IMR-90 (cell line): ENCODE measurements at regions not wholly inside any gene's neighbourhood (a gene's known extent, or its start where the extent isn't known, plus 50 kb on each side); places are given as distances from the start of the nearest gene placed in this dataset.

ENCODE experiments used
- ATAC-seq: fragments of 200-7000 bp; cut with Tn5 transposase; 2 replicates; pipeline ENCODE4 v1.9.1; 2020; ENCODE audit warnings: low read depth, mild to moderate bottlenecking, moderate library complexity
- BruUV-seq: library from RNA; stranded (reverse); fragments of 400-500 nt; replicated peaks from 2 replicates; lab custom pipeline; 2021; lab: Mats Ljungman, UMichigan
- CTCF ChIA-PET: fragments of 300-600 bp; formaldehyde crosslinking; extraction: SDS; loops from one replicate; lab custom pipeline; 2021; ENCODE audit warnings: antibody characterized with exemption; lab: Yijun Ruan, JAX
- POLR2A ChIA-PET: fragments of 300-600 bp; sonication (Branson Sonifier 250); formaldehyde crosslinking; loops from one replicate; lab custom pipeline; 2022; ENCODE audit warnings: antibody characterized with exemption; ENCODE audit not compliant: unreplicated experiment; lab: Charles Lee
- DNase-seq: peaks from one replicate; pipeline ENCODE4 v3.0.0; 2013
- H2AFZ ChIP-seq: replicated peaks from 2 replicates; pipeline ENCODE3; 2013; ENCODE audit warnings: low read length, mild to moderate bottlenecking; ENCODE audit not compliant: poor library complexity
- H2AK5ac ChIP-seq: 2 replicates; pipeline ENCODE4 v1.6.1; 2013; ENCODE audit warnings: low read depth, low read length, inconsistent platforms
- H2AK9ac ChIP-seq: replicated peaks from 2 replicates; pipeline ENCODE3; 2013; ENCODE audit warnings: mild to moderate bottlenecking, low read depth, low read length, moderate library complexity; ENCODE audit not compliant: poor library complexity
- H2BK120ac ChIP-seq: 2 replicates; pipeline ENCODE4 v1.6.1; 2013; ENCODE audit warnings: low read depth, low read length, inconsistent platforms
- H2BK15ac ChIP-seq: 3 replicates; pipeline ENCODE4 v1.6.1; 2013; ENCODE audit warnings: low read depth, low read length, inconsistent platforms
- H2BK20ac ChIP-seq: 2 replicates; pipeline ENCODE4 v1.6.1; 2013; ENCODE audit warnings: low read depth, mild to moderate bottlenecking, inconsistent platforms, low read length, moderate library complexity
- H2BK5ac ChIP-seq: 2 replicates; pipeline ENCODE4 v1.6.1; 2013; ENCODE audit warnings: mild to moderate bottlenecking, low read depth, low read length, inconsistent platforms; ENCODE audit not compliant: poor library complexity, severe bottlenecking
- H3K14ac ChIP-seq: replicated peaks from 2 replicates; pipeline ENCODE4 v1.6.1; 2013; ENCODE audit warnings: low read depth, low read length, inconsistent platforms
- H3K18ac ChIP-seq: 2 replicates; pipeline ENCODE4 v1.6.1; 2013; ENCODE audit warnings: low read depth, low read length, control low read depth
- H3K23ac ChIP-seq: 2 replicates; pipeline ENCODE4 v1.6.1; 2013; ENCODE audit warnings: low read depth, low read length, inconsistent platforms
- H3K27ac ChIP-seq: 2 replicates; pipeline ENCODE4 v1.5.1; 2013; ENCODE audit warnings: mild to moderate bottlenecking, control low read depth, low read length; ENCODE audit not compliant: insufficient read depth
- H3K27me3 ChIP-seq: 2 replicates; pipeline ENCODE4 v1.6.1; 2013; ENCODE audit warnings: low read length; ENCODE audit not compliant: control insufficient read depth, insufficient read depth
- H3K36me3 ChIP-seq: 2 replicates; pipeline ENCODE4 v1.6.1; 2013; ENCODE audit warnings: low read length, mixed read lengths; ENCODE audit not compliant: control insufficient read depth, insufficient read depth
- H3K4ac ChIP-seq: 2 replicates; pipeline ENCODE4 v1.6.1; 2013; ENCODE audit warnings: low read depth, low read length, inconsistent platforms
- H3K4me1 ChIP-seq: 2 replicates; pipeline ENCODE4 v1.6.1; 2013; ENCODE audit warnings: low read length, mixed read lengths; ENCODE audit not compliant: control insufficient read depth, insufficient read depth
- H3K4me2 ChIP-seq: 2 replicates; pipeline ENCODE4 v1.6.1; 2013; ENCODE audit warnings: low read depth, mild to moderate bottlenecking, control low read depth, low read length, moderate library complexity
- H3K4me3 ChIP-seq: 2 replicates; pipeline ENCODE4 v1.5.1; 2013; ENCODE audit warnings: low read depth, mild to moderate bottlenecking, control low read depth, low read length, moderate library complexity; ENCODE audit not compliant: insufficient read depth
- H3K56ac ChIP-seq: 2 replicates; pipeline ENCODE4 v1.6.1; 2013; ENCODE audit warnings: low read length, inconsistent platforms; ENCODE audit not compliant: insufficient read depth; ENCODE audit errors: extremely low read depth
- H3K79me1 ChIP-seq, 2 experiments: 2 replicates each; pipeline ENCODE4 v1.6.1; 2013; ENCODE audit warnings: low read length in 2 of 2, inconsistent platforms in 1 of 2, low read depth in 1 of 2
- H3K9ac ChIP-seq: 2 replicates; pipeline ENCODE4 v1.6.1; 2013; ENCODE audit warnings: low read depth, low read length, control low read depth
- H3K9me1 ChIP-seq: 2 replicates; pipeline ENCODE4 v1.6.1; 2013; ENCODE audit warnings: low read length, inconsistent platforms; ENCODE audit not compliant: insufficient read depth
- H3K9me3 ChIP-seq: 2 replicates; pipeline ENCODE4 v1.6.1; 2013; ENCODE audit warnings: low read length; ENCODE audit not compliant: control insufficient read depth, insufficient read depth
- H4K20me1 ChIP-seq: 2 replicates; pipeline ENCODE4 v1.6.1; 2013; ENCODE audit warnings: low read length, inconsistent platforms; ENCODE audit not compliant: insufficient read depth
- H4K5ac ChIP-seq: 2 replicates; pipeline ENCODE4 v1.6.1; 2013; ENCODE audit warnings: mild to moderate bottlenecking, low read depth, low read length, control low read depth
- H4K8ac ChIP-seq, 2 experiments: 2 replicates each; pipeline ENCODE4 v1.6.1; 2013; ENCODE audit warnings: low read depth in 2 of 2, low read length in 2 of 2, control low read depth in 1 of 2, inconsistent platforms in 1 of 2
- H4K91ac ChIP-seq: 2 replicates; pipeline ENCODE4 v1.6.1; 2013; ENCODE audit warnings: low read depth, low read length, inconsistent platforms; ENCODE audit not compliant: insufficient read depth
- CEBPB ChIP-seq: IDR thresholded peaks from 2 replicates; pipeline ENCODE4 v1.6.1; 2012; ENCODE audit warnings: low read depth, low read length, improper control_type of control experiment
- CHD1 ChIP-seq: IDR thresholded peaks from 2 replicates; pipeline ENCODE4 v1.6.1; 2012; ENCODE audit warnings: low read depth, low read length, improper control_type of control experiment
- FOS ChIP-seq: fragments of 150-350 bp; IDR thresholded peaks from 2 replicates; pipeline ENCODE4 v1.6.1; 2016; ENCODE audit warnings: low read depth, low read length
- MAFK ChIP-seq: IDR thresholded peaks from 2 replicates; pipeline ENCODE4 v1.6.1; 2012; ENCODE audit warnings: low read depth, low read length, improper control_type of control experiment
- MAZ ChIP-seq: IDR thresholded peaks from 2 replicates; pipeline ENCODE4 v1.6.1; 2012; ENCODE audit warnings: low read depth, mild to moderate bottlenecking, low read length, improper control_type of control experiment, moderate library complexity, borderline replicate concordance
- MXI1 ChIP-seq: IDR thresholded peaks from 2 replicates; pipeline ENCODE4 v1.6.1; 2012; ENCODE audit warnings: low read depth, mild to moderate bottlenecking, low read length, moderate library complexity, borderline replicate concordance
- POLR2A ChIP-seq: IDR thresholded peaks from 2 replicates; pipeline ENCODE4 v1.6.1; 2012; ENCODE audit warnings: mild to moderate bottlenecking, low read depth, low read length
- RAD21 ChIP-seq: IDR thresholded peaks from 2 replicates; pipeline ENCODE4 v1.6.1; 2012; ENCODE audit warnings: low read length, improper control_type of control experiment
- RCOR1 ChIP-seq: IDR thresholded peaks from 2 replicates; pipeline ENCODE4 v1.6.1; 2012; ENCODE audit warnings: mild to moderate bottlenecking, low read length, improper control_type of control experiment; ENCODE audit not compliant: insufficient replicate concordance
- RFX5 ChIP-seq: IDR thresholded peaks from 2 replicates; pipeline ENCODE4 v1.8.0; 2012; ENCODE audit warnings: low read depth, mild to moderate bottlenecking, low read length, moderate library complexity
- SMC3 ChIP-seq: fragments of 150-350 bp; IDR thresholded peaks from 2 replicates; pipeline ENCODE4 v1.6.1; 2016; ENCODE audit warnings: low read depth, mild to moderate bottlenecking, antibody characterized with exemption, low read length, moderate library complexity
- WGBS, 2 experiments: methylation state at CpG; one replicate each; pipeline versions ENCODE4 v1.1.5 to v1.1.7; 2013; ENCODE audit warnings: missing lambda C conversion rate in 2 of 2; ENCODE audit not compliant: insufficient read length in 1 of 2; ENCODE audit errors: extremely low coverage in 2 of 2; 5-methylcytosine and 5-hydroxymethylcytosine counted together
- dilution Hi-C: fragments of 300-500 bp; cut with HindIII; formaldehyde crosslinking; loops from one replicate; pipeline ENCODE4 v1.14.3; 2018; ENCODE audit warnings: low sequenced_read_pairs; ENCODE audit not compliant: unreplicated experiment
- in situ Hi-C: fragments of 300-500 bp; cut with MboI; formaldehyde crosslinking; loops from 3 replicates; pipeline ENCODE4 v1.14.3; 2019; ENCODE audit warnings: low sequenced_read_pairs, inconsistent platforms, mixed read lengths
- intact Hi-C: fragments of 100-400 bp; cut with micrococcal nuclease; formaldehyde crosslinking; loops from 2 replicates; pipeline ENCODE4 v1.10.0; 2022
- TF ChIP-seq, protein P1 (sequence below): fragments of 150-350 bp; IDR thresholded peaks from 2 replicates; pipeline ENCODE4 v1.6.1; 2016; ENCODE audit warnings: low read depth, mild to moderate bottlenecking, low read length, moderate library complexity, borderline replicate concordance
- TF ChIP-seq, protein P2 (sequence below): fragments of 150-350 bp; IDR thresholded peaks from 2 replicates; pipeline ENCODE4 v1.6.1; 2017; ENCODE audit warnings: mild to moderate bottlenecking, antibody characterized with exemption, low read length, low read depth
- TF ChIP-seq, protein P3 (sequence below): conservative IDR thresholded peaks from 2 replicates; pipeline ENCODE4 v1.5.1; 2012; ENCODE audit warnings: mild to moderate bottlenecking, low read depth, low read length, improper control_type of control experiment

DNA sequence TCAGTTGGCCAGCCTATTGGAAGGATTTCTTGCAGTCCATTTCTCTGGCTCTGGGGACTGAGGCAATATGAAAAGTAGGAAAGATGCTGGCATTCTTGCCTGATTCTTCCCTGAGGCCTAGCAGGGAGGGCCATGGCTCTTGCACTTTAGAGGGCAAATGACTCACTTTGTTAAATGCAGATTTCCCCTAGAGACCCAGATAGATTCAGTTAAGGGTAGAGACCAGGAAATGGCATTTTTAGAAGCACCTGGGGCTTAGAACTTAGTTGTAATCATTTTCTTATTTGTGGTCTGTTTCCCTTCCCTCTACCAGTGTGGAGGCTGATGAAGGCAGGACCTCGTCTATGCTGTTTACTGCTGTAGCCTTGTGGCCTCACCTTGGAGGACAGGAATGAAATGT lies 112.8 kb upstream of the NR3C1 start:
- Histone ChIP-seq H3K36me3 (no peaks in the 10 kb centered on the region), H2AK9ac (peak overlapping the region; percentile 44), H4K8ac (no peak overlapping the region; a peak in 1 of 4 replicates), H3K14ac (peak overlapping the region; percentile 43; the same call in 1 of the 2 replicates), H2AK5ac (no peak overlapping the region), H3K18ac (no peak overlapping the region), H3K23ac (no peak overlapping the region), H3K4me1 (peaks cover 3% of the 10 kb centered on the region; the same call in 1 of the 2 replicates), H3K9ac (no peak overlapping the region), H2BK15ac (no peak overlapping the region), H3K9me1 (no peaks in the 10 kb centered on the region), H3K4me2 (no peak overlapping the region), H3K27ac (no peak overlapping the region), H2BK5ac (no peak overlapping the region), H4K91ac (no peak overlapping the region), H3K79me1 (no peaks in the 10 kb centered on the region), H4K5ac (no peak overlapping the region), H3K4me3 (no peak overlapping the region), H2AFZ (peak overlapping the region; percentile 5), H4K20me1 (no peaks in the 10 kb centered on the region), H3K9me3 (no peaks in the 10 kb centered on the region), H3K4ac (0 out of 2 replicates have a peak overlapping the region, but pooled peaks have one; percentile 11), H2BK20ac (no peak overlapping the region), H2BK120ac (no peak overlapping the region), H3K27me3 (no peaks in the 10 kb centered on the region), H3K56ac (no peak overlapping the region)
- CTCF ChIA-PET, result no interaction called here
- POLR2A ChIA-PET, result no interaction called here
- dilution Hi-C loops, result no loop called here
- no TSS peak for BruUV-seq
- TF ChIP-seq POLR2A (no peak), RAD21 (no peak), MXI1 (no peak), MAFK (no peak), MAZ (no peak), CHD1 (no peak), RFX5 (no peak), FOS (no peak), SMC3 (no peak), CEBPB (no peak), RCOR1 (no peak)
- TF ChIP-seq, protein P1, sequence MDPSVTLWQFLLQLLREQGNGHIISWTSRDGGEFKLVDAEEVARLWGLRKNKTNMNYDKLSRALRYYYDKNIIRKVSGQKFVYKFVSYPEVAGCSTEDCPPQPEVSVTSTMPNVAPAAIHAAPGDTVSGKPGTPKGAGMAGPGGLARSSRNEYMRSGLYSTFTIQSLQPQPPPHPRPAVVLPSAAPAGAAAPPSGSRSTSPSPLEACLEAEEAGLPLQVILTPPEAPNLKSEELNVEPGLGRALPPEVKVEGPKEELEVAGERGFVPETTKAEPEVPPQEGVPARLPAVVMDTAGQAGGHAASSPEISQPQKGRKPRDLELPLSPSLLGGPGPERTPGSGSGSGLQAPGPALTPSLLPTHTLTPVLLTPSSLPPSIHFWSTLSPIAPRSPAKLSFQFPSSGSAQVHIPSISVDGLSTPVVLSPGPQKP, result no peak
- TF ChIP-seq, protein P2, sequence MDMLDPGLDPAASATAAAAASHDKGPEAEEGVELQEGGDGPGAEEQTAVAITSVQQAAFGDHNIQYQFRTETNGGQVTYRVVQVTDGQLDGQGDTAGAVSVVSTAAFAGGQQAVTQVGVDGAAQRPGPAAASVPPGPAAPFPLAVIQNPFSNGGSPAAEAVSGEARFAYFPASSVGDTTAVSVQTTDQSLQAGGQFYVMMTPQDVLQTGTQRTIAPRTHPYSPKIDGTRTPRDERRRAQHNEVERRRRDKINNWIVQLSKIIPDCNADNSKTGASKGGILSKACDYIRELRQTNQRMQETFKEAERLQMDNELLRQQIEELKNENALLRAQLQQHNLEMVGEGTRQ, result no peak
- TF ChIP-seq, protein P3, sequence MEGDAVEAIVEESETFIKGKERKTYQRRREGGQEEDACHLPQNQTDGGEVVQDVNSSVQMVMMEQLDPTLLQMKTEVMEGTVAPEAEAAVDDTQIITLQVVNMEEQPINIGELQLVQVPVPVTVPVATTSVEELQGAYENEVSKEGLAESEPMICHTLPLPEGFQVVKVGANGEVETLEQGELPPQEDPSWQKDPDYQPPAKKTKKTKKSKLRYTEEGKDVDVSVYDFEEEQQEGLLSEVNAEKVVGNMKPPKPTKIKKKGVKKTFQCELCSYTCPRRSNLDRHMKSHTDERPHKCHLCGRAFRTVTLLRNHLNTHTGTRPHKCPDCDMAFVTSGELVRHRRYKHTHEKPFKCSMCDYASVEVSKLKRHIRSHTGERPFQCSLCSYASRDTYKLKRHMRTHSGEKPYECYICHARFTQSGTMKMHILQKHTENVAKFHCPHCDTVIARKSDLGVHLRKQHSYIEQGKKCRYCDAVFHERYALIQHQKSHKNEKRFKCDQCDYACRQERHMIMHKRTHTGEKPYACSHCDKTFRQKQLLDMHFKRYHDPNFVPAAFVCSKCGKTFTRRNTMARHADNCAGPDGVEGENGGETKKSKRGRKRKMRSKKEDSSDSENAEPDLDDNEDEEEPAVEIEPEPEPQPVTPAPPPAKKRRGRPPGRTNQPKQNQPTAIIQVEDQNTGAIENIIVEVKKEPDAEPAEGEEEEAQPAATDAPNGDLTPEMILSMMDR, result no peak
- no CpG with 5 or more reads among the region's 1 CpG for WGBS, 2 experiments
- DNase-seq (no peak), ATAC-seq (no peak)
- intact Hi-C loops, result no loop called here
- in situ Hi-C loops, result no loop called here
